ENCODE measurements at regions not wholly inside any gene's neighbourhood (a gene's known extent, or its start where the extent isn't known, plus 50 kb on each side); places are given as distances from the start of the nearest gene placed in this dataset.

DNA sequence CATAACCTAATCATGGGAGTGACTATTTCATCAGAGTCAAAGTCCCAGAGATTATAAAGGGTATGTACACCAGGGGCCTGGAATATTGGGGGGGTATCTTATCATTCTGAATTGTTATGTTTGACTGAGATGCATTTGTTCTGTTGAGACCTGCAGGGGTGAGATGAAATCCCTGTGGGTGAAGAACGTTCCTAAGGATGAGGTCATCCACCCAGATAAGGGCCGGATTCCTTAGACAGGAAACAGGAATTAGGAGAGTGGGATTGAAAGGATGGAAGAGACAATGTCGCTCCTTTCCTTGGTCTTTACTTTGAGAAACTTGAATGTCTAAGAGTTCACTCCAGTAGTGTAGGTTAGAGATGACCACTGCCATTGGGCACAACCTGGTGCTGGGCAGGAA, 54.7 kb downstream of the GAS1 start:
- H4K20me1 ChIP-seq (replicated peaks; ENCODE audit: control insufficient read depth, insufficient read depth, low read length): no peaks in the 10 kb centered on the region
- no peaks in the 10 kb centered on the region for H3K79me2 ChIP-seq (ENCODE audit: control insufficient read depth, insufficient read depth, low read length)
- WGBS (ENCODE audit: insufficient coverage, low coverage, missing lambda C conversion rate): 0% methylated on average over 3 of the region's 3 CpGs
- H3K4me3 ChIP-seq: no peak overlapping the region
- H3K4me1 ChIP-seq (replicated peaks in 1 of 2; ENCODE audit: control insufficient read depth in 2 of 2, insufficient read depth in 2 of 2, low read length in 2 of 2): no peaks in the 10 kb centered on the region
- no peak for TF ChIP-seq KLF10 (CRISPR knock-in tag; IDR thresholded peaks at IDR 0.05)
- no peak for TF ChIP-seq PTTG1 (tag; IDR thresholded peaks at IDR 0.05; ENCODE audit: low read depth)
- no peak for TF ChIP-seq XRCC5 (IDR thresholded peaks at IDR 0.05; ENCODE audit: low read depth, low read length)
- TF ChIP-seq EWSR1 (IDR thresholded peaks at IDR 0.05; ENCODE audit: borderline replicate concordance, low read depth, partially characterized antibody): no peak
- no peak for TF ChIP-seq OTX1 (CRISPR knock-in tag; IDR thresholded peaks at IDR 0.05)
- no peak for TF ChIP-seq POLR2H (tag; IDR thresholded peaks at IDR 0.05; ENCODE audit: low read depth)
- no TSS peak for BruUV-seq (replicated peaks)
- H3K4me2 ChIP-seq (ENCODE audit: insufficient read depth, low read length): no peak overlapping the region
- ATAC-seq: no peak
- no peak for FAIRE-seq
- in situ Hi-C loops (cut with MboI) (no loop called here), intact Hi-C loops (cut with micrococcal nuclease) (no loop called here)
- no peak overlapping the region for H2AFZ ChIP-seq (ENCODE audit: low read depth, low read length)
- no peak overlapping the region for H3K9ac ChIP-seq (ENCODE audit: insufficient read depth in 1 of 2, low read depth in 2 of 2, low read length in 2 of 2)
- no peaks in the 10 kb centered on the region for H3K9me1 ChIP-seq (ENCODE audit: control insufficient read depth, insufficient read depth, low read length)
- POLR2A ChIA-PET: no interaction called here
- no peak overlapping the region for H3K27ac ChIP-seq (ENCODE audit: extremely low read depth, low read depth, low read length)
- no peaks in the 10 kb centered on the region for H3K36me3 ChIP-seq (ENCODE audit: control insufficient read depth, insufficient read depth, low read length)
- no peak for DNase-seq (ENCODE audit: extremely low read depth in 1 of 4, low spot score in 3 of 4)
- no peaks in the 10 kb centered on the region for H3K27me3 ChIP-seq (ENCODE audit: control insufficient read depth in 2 of 2, insufficient read depth in 2 of 2, low read length in 2 of 2)
- CTCF ChIA-PET (ENCODE audit: low intra/inter-chr PET ratio): no interaction called here
- no peaks in the 10 kb centered on the region for H3K9me3 ChIP-seq (replicated peaks; ENCODE audit: control insufficient read depth, insufficient read depth, low read depth, low read length)

GRCh38 chr9:86891886-86892437, 55.3 kb downstream of the GAS1 start:
- H3K4me2 ChIP-seq (ENCODE audit: insufficient read depth, low read length): no peak overlapping the region
- ChIA-PET POLR2A (no interaction called here), CTCF (ENCODE audit: low intra/inter-chr PET ratio) (no interaction called here)
- H4K20me1 ChIP-seq (replicated peaks; ENCODE audit: control insufficient read depth, insufficient read depth, low read length): no peaks in the 10 kb centered on the region
- ATAC-seq: no peak
- FAIRE-seq: no peak
- DNase-seq (ENCODE audit: extremely low read depth in 1 of 4, low spot score in 3 of 4): no peak
- no peaks in the 10 kb centered on the region for H3K4me1 ChIP-seq (replicated peaks in 1 of 2; ENCODE audit: control insufficient read depth in 2 of 2, insufficient read depth in 2 of 2, low read length in 2 of 2)
- no peak overlapping the region for H3K27ac ChIP-seq (ENCODE audit: extremely low read depth, low read depth, low read length)
- H3K79me2 ChIP-seq (ENCODE audit: control insufficient read depth, insufficient read depth, low read length): no peaks in the 10 kb centered on the region
- in situ Hi-C loops (cut with MboI) (no loop called here), intact Hi-C loops (cut with micrococcal nuclease) (no loop called here)
- no peaks in the 10 kb centered on the region for H3K9me3 ChIP-seq (replicated peaks; ENCODE audit: control insufficient read depth, insufficient read depth, low read depth, low read length)
- H3K27me3 ChIP-seq (ENCODE audit: control insufficient read depth in 2 of 2, insufficient read depth in 2 of 2, low read length in 2 of 2): no peaks in the 10 kb centered on the region
- H3K9ac ChIP-seq (ENCODE audit: insufficient read depth in 1 of 2, low read depth in 2 of 2, low read length in 2 of 2): no peak overlapping the region
- no peaks in the 10 kb centered on the region for H3K9me1 ChIP-seq (ENCODE audit: control insufficient read depth, insufficient read depth, low read length)
- no peak overlapping the region for H2AFZ ChIP-seq (ENCODE audit: low read depth, low read length)
- no peak overlapping the region for H3K4me3 ChIP-seq
- H3K36me3 ChIP-seq (ENCODE audit: control insufficient read depth, insufficient read depth, low read length): no peaks in the 10 kb centered on the region
- WGBS (ENCODE audit: insufficient coverage, low coverage, missing lambda C conversion rate): 0% methylated on average over 4 of the region's 4 CpGs
- BruUV-seq (replicated peaks): no TSS peak
- TF ChIP-seq MAX (CRISPR knock-in tag; IDR thresholded peaks at IDR 0.05) (no peak), FOS (IDR thresholded peaks at IDR 0.05; ENCODE audit: extremely low read depth, insufficient read length) (no peak), PRPF4 (IDR thresholded peaks at IDR 0.05; ENCODE audit: insufficient read depth, low read depth, low read length, poor library complexity, severe bottlenecking) (no peak), ETV6 (IDR thresholded peaks at IDR 0.05; ENCODE audit: borderline replicate concordance in 1 of 2, low read depth in 2 of 2, low read length in 1 of 2) (no peak), ETV6 (CRISPR knock-in tag; IDR thresholded peaks at IDR 0.05; ENCODE audit: borderline replicate concordance) (no peak), RBM25 (IDR thresholded peaks at IDR 0.05; ENCODE audit: low read depth, low read length, severe bottlenecking) (no peak), TRIM24 (IDR thresholded peaks at IDR 0.05) (no peak), ARHGAP35 (IDR thresholded peaks at IDR 0.05; ENCODE audit: partially characterized antibody) (no peak)
- TF ChIP-seq, protein P1, sequence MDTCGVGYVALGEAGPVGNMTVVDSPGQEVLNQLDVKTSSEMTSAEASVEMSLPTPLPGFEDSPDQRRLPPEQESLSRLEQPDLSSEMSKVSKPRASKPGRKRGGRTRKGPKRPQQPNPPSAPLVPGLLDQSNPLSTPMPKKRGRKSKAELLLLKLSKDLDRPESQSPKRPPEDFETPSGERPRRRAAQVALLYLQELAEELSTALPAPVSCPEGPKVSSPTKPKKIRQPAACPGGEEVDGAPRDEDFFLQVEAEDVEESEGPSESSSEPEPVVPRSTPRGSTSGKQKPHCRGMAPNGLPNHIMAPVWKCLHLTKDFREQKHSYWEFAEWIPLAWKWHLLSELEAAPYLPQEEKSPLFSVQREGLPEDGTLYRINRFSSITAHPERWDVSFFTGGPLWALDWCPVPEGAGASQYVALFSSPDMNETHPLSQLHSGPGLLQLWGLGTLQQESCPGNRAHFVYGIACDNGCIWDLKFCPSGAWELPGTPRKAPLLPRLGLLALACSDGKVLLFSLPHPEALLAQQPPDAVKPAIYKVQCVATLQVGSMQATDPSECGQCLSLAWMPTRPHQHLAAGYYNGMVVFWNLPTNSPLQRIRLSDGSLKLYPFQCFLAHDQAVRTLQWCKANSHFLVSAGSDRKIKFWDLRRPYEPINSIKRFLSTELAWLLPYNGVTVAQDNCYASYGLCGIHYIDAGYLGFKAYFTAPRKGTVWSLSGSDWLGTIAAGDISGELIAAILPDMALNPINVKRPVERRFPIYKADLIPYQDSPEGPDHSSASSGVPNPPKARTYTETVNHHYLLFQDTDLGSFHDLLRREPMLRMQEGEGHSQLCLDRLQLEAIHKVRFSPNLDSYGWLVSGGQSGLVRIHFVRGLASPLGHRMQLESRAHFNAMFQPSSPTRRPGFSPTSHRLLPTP (IDR thresholded peaks at IDR 0.05; ENCODE audit: borderline replicate concordance, extremely low read depth, insufficient read length): no peak

Measured in K562 (cell line).